ENCODE measurements at regions not wholly inside any gene's neighbourhood (a gene's known extent, or its start where the extent isn't known, plus 50 kb on each side); places are given as distances from the start of the nearest gene placed in this dataset.
"Not testable (repeated sequence)": the region's sequence is repeated elsewhere in the genome, so short reads cannot be mapped to it uniquely, and the experiment has no call there.

DNA sequence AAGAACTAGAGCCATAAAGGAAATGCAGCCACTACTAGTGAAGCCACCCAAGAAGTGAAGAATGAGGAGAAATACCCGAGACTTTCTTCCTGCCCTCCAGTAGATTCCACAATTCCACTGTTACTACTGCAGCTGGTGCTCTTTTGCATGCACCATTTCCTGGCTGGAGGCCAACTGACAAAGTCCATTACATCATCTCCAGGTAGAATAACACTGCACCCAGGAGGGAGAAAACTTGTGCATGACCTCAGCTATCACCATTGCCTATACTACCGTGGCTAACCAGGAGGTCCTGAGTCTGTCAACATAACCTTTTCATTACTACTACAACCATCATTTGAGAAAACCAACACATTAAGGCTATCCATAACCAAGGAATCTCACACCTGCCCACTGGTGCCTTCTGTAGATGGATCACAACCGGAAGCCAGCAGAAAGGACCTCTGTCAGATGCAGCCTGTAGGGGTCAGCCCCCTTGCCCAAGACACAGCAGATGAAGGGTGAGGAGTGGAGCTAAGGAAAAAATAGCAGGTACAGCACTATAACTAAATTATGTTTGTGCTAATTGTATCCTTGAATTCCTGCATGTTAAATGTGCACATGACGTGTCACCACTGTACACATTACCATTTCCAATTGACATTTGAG is 200.8 kb upstream of the C2CD4B start:
- no peak for DNase-seq (ENCODE audit: low spot score)

GRCh38 chr15:62369454-62369853 is 204.4 kb upstream of the C2CD4B start:
- no peak for DNase-seq (ENCODE audit: low spot score)

GRCh38 chr15:62371683-62372082 is 206.6 kb upstream of the C2CD4B start:
- DNase-seq (ENCODE audit: low spot score) = not testable (repeated sequence)

- DNase-seq (ENCODE audit: low spot score) = no peak
These were observed 212.8 kb upstream of the C2CD4B start for GRCh38 chr15:62377736-62378480.

- no peak for DNase-seq (ENCODE audit: low spot score)
These were observed 213.8 kb upstream of the C2CD4B start for GRCh38 chr15:62378772-62379498.

- DNase-seq (ENCODE audit: low spot score) = no peak
These were observed 214.9 kb upstream of the C2CD4B start for GRCh38 chr15:62380011-62380410.

GRCh38 chr15:62382046-62382445 is 217.0 kb upstream of the C2CD4B start:
- no peak for DNase-seq (ENCODE audit: low spot score)

DNA sequence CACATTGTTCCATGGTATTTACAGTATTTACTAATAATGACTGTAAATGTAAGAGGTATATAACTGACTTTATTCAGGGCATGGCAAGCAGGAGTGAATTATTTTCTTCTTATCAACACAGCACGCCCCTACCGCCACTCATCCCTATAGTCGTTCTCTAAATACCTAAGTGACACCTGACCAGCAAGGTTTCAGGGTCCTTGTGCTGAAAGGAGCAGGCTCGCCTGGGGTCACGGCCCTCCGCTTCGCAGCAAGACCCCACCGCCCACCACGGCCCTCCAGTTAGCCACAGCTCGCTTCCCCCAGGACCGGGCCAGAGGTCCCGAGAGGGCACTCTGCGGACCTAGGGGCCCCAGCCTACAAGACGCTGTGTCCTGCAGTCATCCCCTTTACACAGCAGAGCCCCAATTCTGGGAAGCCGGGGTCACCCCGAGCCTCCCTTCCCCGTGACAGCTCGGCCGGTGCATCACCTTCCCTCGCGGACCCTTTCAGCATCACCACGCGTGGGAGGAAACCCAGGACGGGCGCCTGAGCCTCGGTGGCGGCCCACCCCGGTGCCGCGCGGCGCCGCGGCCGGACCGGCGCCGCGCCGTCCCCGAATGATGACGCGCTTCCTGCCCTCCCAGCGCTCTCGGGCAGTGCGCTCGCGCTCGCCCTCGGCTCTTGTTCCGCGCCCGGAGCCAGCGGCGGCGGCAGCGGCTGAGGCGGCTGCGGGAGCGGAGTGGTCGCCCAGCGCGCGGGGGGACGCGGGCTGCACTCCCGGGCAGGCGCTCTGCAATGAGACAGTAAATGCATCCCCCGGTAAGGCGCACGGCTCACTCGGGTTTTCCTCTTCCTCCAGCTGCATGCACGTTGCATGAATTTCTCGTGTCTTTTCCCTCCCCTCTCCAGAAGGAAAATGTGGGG is 225.1 kb upstream of the C2CD4B start, which contains the start of gene TLN2:
Gene TLN2, plus strand, starts transcription at position 666 of the 906 bp plus-strand sequence.
- DNase-seq (ENCODE audit: low spot score) = peak; percentile 60

- DNase-seq (ENCODE audit: low spot score) = peak; percentile 25
These were observed 225.9 kb upstream of the C2CD4B start for GRCh38 chr15:62390791-62391640.

DNA sequence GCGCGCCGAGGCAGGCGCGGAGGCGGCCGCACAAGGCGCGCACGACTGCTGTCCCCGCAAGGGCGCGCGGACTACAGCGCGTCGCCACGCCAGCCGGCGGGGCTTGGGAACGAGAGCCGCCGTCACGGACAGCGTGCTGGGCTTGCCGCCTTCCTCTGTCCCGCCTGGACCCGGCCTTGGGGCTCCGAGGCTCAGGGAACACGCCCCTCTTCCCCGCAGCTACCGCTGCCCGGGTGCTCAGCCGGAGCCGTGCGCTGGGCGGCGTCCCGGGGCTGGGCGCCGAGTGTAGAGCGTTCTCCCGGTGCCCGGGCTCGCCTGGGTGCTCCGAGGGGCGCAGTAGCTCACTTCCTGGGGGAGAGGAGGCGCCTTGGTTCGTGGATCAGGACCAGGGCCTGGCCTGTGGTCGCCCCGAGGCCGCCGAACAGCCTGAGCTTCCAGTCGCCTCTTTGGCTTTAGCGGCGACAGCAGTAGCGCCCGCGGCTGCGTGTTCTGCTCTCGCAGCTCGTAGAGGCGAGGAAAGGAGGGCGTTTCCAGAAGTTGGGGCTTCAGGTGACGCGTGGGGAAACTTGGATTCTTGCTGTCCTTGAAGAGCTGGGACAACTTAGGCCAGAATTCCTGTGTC is 226.7 kb upstream of the C2CD4B start:
- DNase-seq (ENCODE audit: low spot score) = peak; percentile 27

- DNase-seq (ENCODE audit: low spot score) = no peak
These were observed 227.3 kb upstream of the C2CD4B start for GRCh38 chr15:62392376-62392775.

- DNase-seq (ENCODE audit: low spot score) = no peak
These were observed 228.1 kb upstream of the C2CD4B start for GRCh38 chr15:62393196-62393595.

DNA sequence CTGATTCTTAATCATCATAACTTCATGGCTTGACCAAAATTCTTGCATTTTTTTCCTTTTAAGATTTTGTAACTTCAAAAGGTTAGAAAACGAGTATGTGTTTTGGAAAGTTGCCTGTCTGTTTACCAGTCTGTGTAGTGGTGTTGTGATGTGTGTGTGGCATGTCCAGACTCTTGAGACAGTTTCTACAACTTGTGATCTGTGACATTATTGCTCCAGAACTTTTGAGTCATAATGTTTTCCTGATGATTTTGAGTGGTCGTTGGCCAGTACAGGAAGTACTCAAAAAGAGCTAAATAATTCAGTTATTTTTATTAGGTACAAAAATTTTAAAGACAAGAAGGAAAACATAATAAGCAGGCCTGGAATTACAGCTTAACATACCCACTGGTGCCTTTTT is 229.0 kb upstream of the C2CD4B start:
- DNase-seq (ENCODE audit: low spot score) = peak; percentile 21

GRCh38 chr15:62400778-62401177 is 235.7 kb upstream of the C2CD4B start:
- no peak for DNase-seq (ENCODE audit: low spot score)

DNA sequence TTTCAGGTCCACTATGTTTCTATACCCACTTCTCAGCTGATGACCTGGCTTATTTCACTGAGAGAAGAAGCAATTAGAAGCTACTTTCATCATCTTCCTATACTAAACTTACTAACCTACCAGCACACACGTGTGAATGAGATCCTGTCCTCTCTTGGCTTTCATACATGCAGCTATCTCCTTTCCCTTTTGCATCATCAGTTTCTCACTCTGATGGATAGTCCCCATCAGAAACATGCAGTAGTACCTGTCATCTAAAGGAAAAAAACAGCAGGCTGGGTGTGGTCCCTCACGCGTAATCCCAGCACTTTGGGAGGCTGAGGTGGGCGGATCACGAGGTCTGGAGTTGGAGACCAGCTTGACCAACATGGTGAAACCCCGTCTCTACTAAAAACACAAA is 237.6 kb upstream of the C2CD4B start:
- DNase-seq (ENCODE audit: low spot score) = no peak

DNA sequence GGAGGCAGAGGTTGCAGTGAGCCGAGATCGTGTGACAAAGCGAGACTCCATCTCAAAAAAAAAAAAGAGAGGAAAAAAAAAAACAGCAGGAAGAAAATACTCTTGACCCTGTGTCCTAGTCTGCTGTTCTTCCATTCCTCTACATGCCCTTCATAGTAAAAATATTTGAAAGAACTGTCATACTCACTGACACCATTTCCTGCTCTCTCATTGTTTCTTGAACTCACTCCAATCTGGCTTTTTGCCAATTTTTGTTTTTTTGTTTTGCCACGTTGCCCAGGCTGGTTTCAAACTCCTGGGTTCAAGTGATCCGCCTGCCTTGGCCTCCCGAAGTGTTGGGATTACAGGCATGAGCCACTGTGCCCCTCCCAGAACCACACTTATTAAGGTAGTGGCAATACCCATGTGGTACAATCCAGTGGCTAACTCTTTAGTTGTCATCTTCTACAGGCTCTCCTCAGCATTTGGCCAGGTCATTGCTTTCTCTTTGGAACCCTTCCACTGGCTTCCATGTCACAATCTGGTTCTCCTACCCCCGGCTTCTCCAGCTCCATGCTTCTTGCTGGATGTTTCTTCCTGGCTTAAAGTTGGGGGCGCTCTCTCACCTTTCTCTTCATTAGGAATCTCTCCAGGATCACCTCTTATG is 238.2 kb upstream of the C2CD4B start:
- peak; percentile 64 for DNase-seq (ENCODE audit: low spot score)

GRCh38 chr15:62404194-62404985 is 239.3 kb upstream of the C2CD4B start:
- no peak for DNase-seq (ENCODE audit: low spot score)

DNA sequence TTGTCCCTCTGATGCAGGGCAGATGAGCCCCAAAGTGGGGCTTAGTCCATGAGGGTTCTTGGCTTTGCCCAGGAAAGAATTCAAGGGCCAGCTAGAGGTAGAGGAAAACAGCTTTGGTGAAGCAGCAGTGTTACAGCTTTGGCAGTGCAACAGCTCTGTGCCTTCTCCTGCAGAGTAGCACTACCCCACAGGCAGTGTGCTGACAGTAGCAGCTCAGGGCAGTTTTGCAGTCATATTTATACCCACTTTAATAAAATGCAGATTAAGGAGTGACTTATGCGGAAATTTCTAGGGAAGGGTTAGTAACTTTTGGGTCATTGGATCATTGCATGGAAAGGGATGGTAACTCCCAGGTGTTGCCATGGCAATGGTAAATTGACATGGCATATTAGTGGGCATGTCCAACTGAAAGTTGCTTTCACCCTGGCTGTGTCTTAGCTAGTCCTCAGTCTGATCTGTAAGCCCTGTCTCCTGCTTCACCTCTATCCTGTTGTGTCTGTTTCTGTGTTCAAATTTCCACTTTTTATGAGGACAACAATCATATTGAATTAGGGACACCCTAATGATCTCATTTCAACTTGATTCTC is 241.3 kb upstream of the C2CD4B start:
- DNase-seq (ENCODE audit: low spot score) = no peak

GRCh38 chr15:62407216-62407615 is 242.1 kb upstream of the C2CD4B start:
- DNase-seq (ENCODE audit: low spot score) = no peak
